T-helper 17 cell (primary cell): ENCODE measurements at regions not wholly inside any gene's neighbourhood (a gene's known extent, or its start where the extent isn't known, plus 50 kb on each side); places are given as distances from the start of the nearest gene placed in this dataset.

ENCODE experiments used
- ATAC-seq: fragments of 150-1000 bp; cut with Tn5 transposase; 2 replicates; pipeline ENCODE4 v1.10.0; 2021; ENCODE audit warnings: mild to moderate bottlenecking, moderate library complexity
- DNase-seq, 3 donors: peaks; one replicate each; pipeline versions ENCODE4 v3.0.0 to v3.0.0-alpha.2; 2020 to 2021
- H3K9me3 ChIP-seq: one replicate; pipeline ENCODE4 v1.7.0; 2013; ENCODE audit warnings: low read length, mild to moderate bottlenecking; ENCODE audit not compliant: control insufficient read depth, poor library complexity, severe bottlenecking
- H3K27ac Mint-ChIP-seq: one replicate; pipeline ENCODE4 v1.8.0; 2022; ENCODE audit warnings: mild to moderate bottlenecking, moderate library complexity, mixed read lengths
- H3K27me3 Mint-ChIP-seq: one replicate; pipeline ENCODE4 v1.8.0; 2022; ENCODE audit warnings: mixed read lengths
- H3K36me3 Mint-ChIP-seq: one replicate; pipeline ENCODE4 v1.8.0; 2022; ENCODE audit warnings: low read depth, mixed read lengths
- H3K4me1 Mint-ChIP-seq: one replicate; pipeline ENCODE4 v1.8.0; 2022; ENCODE audit warnings: mild to moderate bottlenecking, mixed read lengths
- H3K4me3 Mint-ChIP-seq: one replicate; pipeline ENCODE4 v1.8.0; 2022; ENCODE audit warnings: mild to moderate bottlenecking, moderate library complexity, mixed read lengths

GRCh38 chr16:5504064-5504781 is 406.6 kb upstream of the EEF2KMT start:
- H3K27ac Mint-ChIP-seq: no peak overlapping the region
- no peaks in the 10 kb centered on the region for H3K4me1 Mint-ChIP-seq
- H3K4me3 Mint-ChIP-seq: no peak overlapping the region
- H3K27me3 Mint-ChIP-seq: peaks cover 24% of the 10 kb centered on the region
- ATAC-seq (no peak), DNase-seq (no peak)
- H3K9me3 ChIP-seq: no peaks in the 10 kb centered on the region
- H3K36me3 Mint-ChIP-seq: peaks cover 2% of the 10 kb centered on the region

- H3K27me3 Mint-ChIP-seq: peaks cover 24% of the 10 kb centered on the region
- peaks cover 2% of the 10 kb centered on the region for H3K36me3 Mint-ChIP-seq
- H3K4me1 Mint-ChIP-seq: no peaks in the 10 kb centered on the region
- no peak overlapping the region for H3K27ac Mint-ChIP-seq
- ATAC-seq (no peak), DNase-seq (no peak)
- H3K4me3 Mint-ChIP-seq: no peak overlapping the region
- H3K9me3 ChIP-seq: no peaks in the 10 kb centered on the region
Measured at GRCh38 chr16:5502944-5503343, 405.3 kb upstream of the EEF2KMT start.

GRCh38 chr16:5502467-5502869 is 404.9 kb upstream of the EEF2KMT start:
- H3K9me3 ChIP-seq: no peaks in the 10 kb centered on the region
- DNase-seq: no peak
- Mint-ChIP-seq H3K27me3 (peaks cover 24% of the 10 kb centered on the region), H3K4me1 (no peaks in the 10 kb centered on the region), H3K36me3 (peaks cover 2% of the 10 kb centered on the region), H3K27ac (no peak overlapping the region), H3K4me3 (no peak overlapping the region)
- no peak for ATAC-seq

- H3K9me3 ChIP-seq: no peaks in the 10 kb centered on the region
- Mint-ChIP-seq H3K36me3 (peaks cover 2% of the 10 kb centered on the region), H3K27ac (no peak overlapping the region), H3K4me1 (no peaks in the 10 kb centered on the region), H3K4me3 (no peak overlapping the region), H3K27me3 (peaks cover 13% of the 10 kb centered on the region)
- no peak for ATAC-seq
- no peak for DNase-seq
Measured at GRCh38 chr16:5500526-5500925, 402.9 kb upstream of the EEF2KMT start.

GRCh38 chr16:5498562-5498961 is 401.0 kb upstream of the EEF2KMT start:
- Mint-ChIP-seq H3K27me3 (peaks cover 8% of the 10 kb centered on the region), H3K36me3 (peaks cover 2% of the 10 kb centered on the region), H3K4me1 (no peaks in the 10 kb centered on the region), H3K27ac (no peak overlapping the region), H3K4me3 (no peak overlapping the region)
- no peaks in the 10 kb centered on the region for H3K9me3 ChIP-seq
- DNase-seq: no peak
- no peak for ATAC-seq

- H3K9me3 ChIP-seq: no peaks in the 10 kb centered on the region
- Mint-ChIP-seq H3K36me3 (no peaks in the 10 kb centered on the region), H3K27ac (no peak overlapping the region), H3K27me3 (no peaks in the 10 kb centered on the region), H3K4me3 (no peak overlapping the region), H3K4me1 (no peaks in the 10 kb centered on the region)
- ATAC-seq (no peak), DNase-seq (no peak)
Measured at GRCh38 chr16:5496013-5496412, 398.4 kb upstream of the EEF2KMT start.

GRCh38 chr16:5490499-5490898 is 392.9 kb upstream of the EEF2KMT start:
- no peaks in the 10 kb centered on the region for H3K36me3 Mint-ChIP-seq
- DNase-seq (no peak), ATAC-seq (no peak)

GRCh38 chr16:5488581-5488980 is 391.0 kb upstream of the EEF2KMT start:
- Mint-ChIP-seq H3K4me1 (no peaks in the 10 kb centered on the region), H3K27ac (no peak overlapping the region), H3K4me3 (no peak overlapping the region), H3K27me3 (no peaks in the 10 kb centered on the region), H3K36me3 (no peaks in the 10 kb centered on the region)
- no peaks in the 10 kb centered on the region for H3K9me3 ChIP-seq
- ATAC-seq: no peak
- no peak for DNase-seq

More at GRCh38 chr16:5490499-5490898, 392.9 kb upstream of the EEF2KMT start:
- H3K9me3 ChIP-seq: no peaks in the 10 kb centered on the region
- H3K4me3 Mint-ChIP-seq: no peak overlapping the region
- no peaks in the 10 kb centered on the region for H3K27me3 Mint-ChIP-seq
- no peaks in the 10 kb centered on the region for H3K4me1 Mint-ChIP-seq
- H3K27ac Mint-ChIP-seq: no peak overlapping the region

- Mint-ChIP-seq H3K27me3 (no peaks in the 10 kb centered on the region), H3K27ac (no peak overlapping the region), H3K36me3 (no peaks in the 10 kb centered on the region), H3K4me3 (no peak overlapping the region), H3K4me1 (no peaks in the 10 kb centered on the region)
- H3K9me3 ChIP-seq: no peaks in the 10 kb centered on the region
- ATAC-seq (no peak), DNase-seq (no peak)
Measured at GRCh38 chr16:5487728-5488127, 390.1 kb upstream of the EEF2KMT start.

GRCh38 chr16:5482256-5482655 is 384.7 kb upstream of the EEF2KMT start:
- no peak overlapping the region for H3K4me3 Mint-ChIP-seq
- ATAC-seq (no peak), DNase-seq (no peak)
- H3K27ac Mint-ChIP-seq: no peak overlapping the region
- no peaks in the 10 kb centered on the region for H3K36me3 Mint-ChIP-seq
- no peaks in the 10 kb centered on the region for H3K4me1 Mint-ChIP-seq
- no peaks in the 10 kb centered on the region for H3K9me3 ChIP-seq
- peaks cover 24% of the 10 kb centered on the region for H3K27me3 Mint-ChIP-seq

GRCh38 chr16:5480431-5481195 is 383.0 kb upstream of the EEF2KMT start:
- Mint-ChIP-seq H3K27ac (no peak overlapping the region), H3K4me1 (no peaks in the 10 kb centered on the region), H3K36me3 (no peaks in the 10 kb centered on the region), H3K4me3 (no peak overlapping the region), H3K27me3 (peaks cover 24% of the 10 kb centered on the region)
- no peak for ATAC-seq
- DNase-seq: no peak
- no peaks in the 10 kb centered on the region for H3K9me3 ChIP-seq

- H3K9me3 ChIP-seq: no peaks in the 10 kb centered on the region
- Mint-ChIP-seq H3K27ac (no peak overlapping the region), H3K4me1 (no peaks in the 10 kb centered on the region), H3K4me3 (no peak overlapping the region), H3K27me3 (peaks cover 24% of the 10 kb centered on the region), H3K36me3 (no peaks in the 10 kb centered on the region)
- no peak for DNase-seq
- ATAC-seq: no peak
Measured at GRCh38 chr16:5479926-5480325, 382.3 kb upstream of the EEF2KMT start.

- Mint-ChIP-seq H3K27ac (no peak overlapping the region), H3K4me1 (no peaks in the 10 kb centered on the region), H3K4me3 (no peak overlapping the region), H3K27me3 (peaks cover 28% of the 10 kb centered on the region), H3K36me3 (no peaks in the 10 kb centered on the region)
- no peaks in the 10 kb centered on the region for H3K9me3 ChIP-seq
- ATAC-seq: no peak
- DNase-seq: no peak
Measured at GRCh38 chr16:5478036-5478435, 380.4 kb upstream of the EEF2KMT start.

GRCh38 chr16:5477251-5477650 is 379.7 kb upstream of the EEF2KMT start:
- H3K27ac Mint-ChIP-seq: no peak overlapping the region
- DNase-seq (no peak), ATAC-seq (no peak)
- no peak overlapping the region for H3K4me3 Mint-ChIP-seq
- H3K4me1 Mint-ChIP-seq: no peaks in the 10 kb centered on the region
- H3K27me3 Mint-ChIP-seq: peaks cover 32% of the 10 kb centered on the region
- no peaks in the 10 kb centered on the region for H3K36me3 Mint-ChIP-seq
- H3K9me3 ChIP-seq: no peaks in the 10 kb centered on the region
